Mammary epithelial cell (primary cell): ENCODE measurements at regions not wholly inside any gene's neighbourhood (a gene's known extent, or its start where the extent isn't known, plus 50 kb on each side); places are given as distances from the start of the nearest gene placed in this dataset.

Experiments
- EZH2 ChIP-seq: IDR thresholded peaks from 2 replicates; pipeline ENCODE4 v1.6.1; 2012; ENCODE audit warnings: low read length, inconsistent platforms, borderline replicate concordance
- TF ChIP-seq, protein P1 (sequence below), 2 donors: IDR thresholded peaks in 1 of 2; conservative IDR thresholded peaks in 1 of 2; 2 replicates each; pipeline ENCODE4 v1.5.1; 2011 to 2012; ENCODE audit warnings: inconsistent platforms in 2 of 2, low read length in 2 of 2, mild to moderate bottlenecking in 2 of 2, control low read depth in 1 of 2, low read depth in 1 of 2; ENCODE audit not compliant: insufficient read depth in 1 of 2; ENCODE audit errors: extremely low read depth in 1 of 2

DNA sequence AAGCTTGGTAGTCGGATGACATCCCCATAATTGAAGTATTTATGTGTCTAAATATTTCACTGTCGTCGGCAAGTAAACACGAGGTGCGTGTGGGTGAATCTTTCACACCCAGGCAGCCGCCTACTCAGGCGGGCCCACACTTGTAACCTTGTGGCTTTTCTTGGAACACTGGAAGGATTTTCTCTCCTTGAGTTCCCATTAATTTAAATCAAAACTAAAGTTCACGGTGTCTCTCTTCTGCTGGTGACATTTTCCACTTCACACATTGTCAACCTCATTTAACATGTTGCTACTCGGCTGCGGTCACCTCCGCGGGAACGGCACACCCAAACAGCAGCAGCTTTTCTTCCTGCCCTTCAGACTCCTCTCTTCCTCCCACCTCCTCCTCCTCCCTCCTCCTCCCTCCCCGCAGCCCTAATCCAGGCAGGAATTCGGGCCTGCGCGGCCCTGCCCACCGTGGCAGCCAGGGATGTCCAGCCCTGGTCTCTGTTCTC, 336.6 kb downstream of the QKI start:
- TF ChIP-seq EZH2: no peak
- TF ChIP-seq, protein P1, sequence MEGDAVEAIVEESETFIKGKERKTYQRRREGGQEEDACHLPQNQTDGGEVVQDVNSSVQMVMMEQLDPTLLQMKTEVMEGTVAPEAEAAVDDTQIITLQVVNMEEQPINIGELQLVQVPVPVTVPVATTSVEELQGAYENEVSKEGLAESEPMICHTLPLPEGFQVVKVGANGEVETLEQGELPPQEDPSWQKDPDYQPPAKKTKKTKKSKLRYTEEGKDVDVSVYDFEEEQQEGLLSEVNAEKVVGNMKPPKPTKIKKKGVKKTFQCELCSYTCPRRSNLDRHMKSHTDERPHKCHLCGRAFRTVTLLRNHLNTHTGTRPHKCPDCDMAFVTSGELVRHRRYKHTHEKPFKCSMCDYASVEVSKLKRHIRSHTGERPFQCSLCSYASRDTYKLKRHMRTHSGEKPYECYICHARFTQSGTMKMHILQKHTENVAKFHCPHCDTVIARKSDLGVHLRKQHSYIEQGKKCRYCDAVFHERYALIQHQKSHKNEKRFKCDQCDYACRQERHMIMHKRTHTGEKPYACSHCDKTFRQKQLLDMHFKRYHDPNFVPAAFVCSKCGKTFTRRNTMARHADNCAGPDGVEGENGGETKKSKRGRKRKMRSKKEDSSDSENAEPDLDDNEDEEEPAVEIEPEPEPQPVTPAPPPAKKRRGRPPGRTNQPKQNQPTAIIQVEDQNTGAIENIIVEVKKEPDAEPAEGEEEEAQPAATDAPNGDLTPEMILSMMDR (conservative IDR thresholded peaks at IDR 0.05 in 1 of 2, IDR thresholded peaks at IDR 0.05 in 1 of 2; ENCODE audit: extremely low read depth in 1 of 2, insufficient read depth in 1 of 2, low read depth in 1 of 2, low read length in 2 of 2): no peak
